Common myeloid progenitor, CD34-positive (primary cell): ENCODE measurements at regions not wholly inside any gene's neighbourhood (a gene's known extent, or its start where the extent isn't known, plus 50 kb on each side); places are given as distances from the start of the nearest gene placed in this dataset.
"Not testable (repeated sequence)": the region's sequence is repeated elsewhere in the genome, so short reads cannot be mapped to it uniquely, and the experiment has no call there.

Source experiments
- CTCF ChIA-PET: fragments of 350-600 bp; sonication (Branson Sonifier 250); formaldehyde crosslinking; loops from one replicate; lab custom pipeline; 2021; ENCODE audit warnings: antibody characterized with exemption; lab: Charles Lee
- POLR2A ChIA-PET: fragments of 350-600 bp; sonication (Branson Sonifier 250); formaldehyde crosslinking; loops from one replicate; lab custom pipeline; 2021; ENCODE audit warnings: antibody characterized with exemption; lab: Charles Lee
- DNase-seq, 3 donors: peaks; one replicate each; pipeline versions ENCODE4 v3.0.0 to v3.0.0-alpha.2; 2013
- H3K27ac ChIP-seq, 2 experiments: 1 replicate in 1 of 2; 2 replicates in 1 of 2; pipeline ENCODE4 v1.7.0; 2013; ENCODE audit warnings: inconsistent platforms in 2 of 2, low read length in 2 of 2, mild to moderate bottlenecking in 2 of 2, low read depth in 1 of 2, moderate library complexity in 1 of 2; ENCODE audit not compliant: severe bottlenecking in 2 of 2, insufficient read depth in 1 of 2, poor library complexity in 1 of 2
- H3K27me3 ChIP-seq, 5 experiments: replicated peaks in 2 of 5; 1 replicate in 3 of 5; 2 replicates in 2 of 5; pipeline versions ENCODE4 v1.6.1 to v1.7.0; 2013; ENCODE audit warnings: low read length in 4 of 5, mild to moderate bottlenecking in 2 of 5, moderate library complexity in 2 of 5, inconsistent platforms in 1 of 5; ENCODE audit not compliant: insufficient read depth in 5 of 5, control insufficient read depth in 4 of 5
- H3K36me3 ChIP-seq, 4 experiments: 1 replicate in 2 of 4; 2 replicates in 2 of 4; pipeline versions ENCODE4 v1.6.1 to v1.7.0; 2013; ENCODE audit warnings: low read length in 3 of 4, control low read depth in 1 of 4, mild to moderate bottlenecking in 1 of 4; ENCODE audit not compliant: control insufficient read depth in 4 of 4, insufficient read depth in 4 of 4
- H3K4me1 ChIP-seq, 4 experiments: 1 replicate in 3 of 4; 2 replicates in 1 of 4; pipeline versions ENCODE4 v1.6.1 to v1.7.1; 2013; ENCODE audit warnings: low read length in 3 of 4, mild to moderate bottlenecking in 3 of 4, control low read depth in 1 of 4, inconsistent platforms in 1 of 4, moderate library complexity in 1 of 4; ENCODE audit not compliant: control insufficient read depth in 4 of 4, insufficient read depth in 4 of 4; ENCODE audit errors: control extremely low read depth in 1 of 4
- H3K4me3 ChIP-seq, 7 experiments: 1 replicate in 4 of 7; 2 replicates in 3 of 7; pipeline versions ENCODE4 v1.5.1 to v1.7.0; 2013; ENCODE audit warnings: mild to moderate bottlenecking in 7 of 7, low read length in 6 of 7, moderate library complexity in 6 of 7, inconsistent platforms in 2 of 7, low read depth in 2 of 7, control low read depth in 1 of 7; ENCODE audit not compliant: insufficient read depth in 4 of 7, control insufficient read depth in 1 of 7; ENCODE audit errors: extremely low read depth in 1 of 7
- H3K9me3 ChIP-seq, 5 experiments: 1 replicate in 4 of 5; 2 replicates in 1 of 5; pipeline versions ENCODE4 v1.6.1 to v1.7.1; 2013; ENCODE audit warnings: low read length in 4 of 5, mild to moderate bottlenecking in 2 of 5, inconsistent platforms in 1 of 5, low read depth in 1 of 5, moderate library complexity in 1 of 5; ENCODE audit not compliant: control insufficient read depth in 4 of 5, insufficient read depth in 2 of 5; ENCODE audit errors: control extremely low read depth in 1 of 5
- WGBS: methylation state at CpG from one replicate; pipeline ENCODE4 v1.1.5; 2013; ENCODE audit not compliant: insufficient coverage; 5-methylcytosine and 5-hydroxymethylcytosine counted together

DNA sequence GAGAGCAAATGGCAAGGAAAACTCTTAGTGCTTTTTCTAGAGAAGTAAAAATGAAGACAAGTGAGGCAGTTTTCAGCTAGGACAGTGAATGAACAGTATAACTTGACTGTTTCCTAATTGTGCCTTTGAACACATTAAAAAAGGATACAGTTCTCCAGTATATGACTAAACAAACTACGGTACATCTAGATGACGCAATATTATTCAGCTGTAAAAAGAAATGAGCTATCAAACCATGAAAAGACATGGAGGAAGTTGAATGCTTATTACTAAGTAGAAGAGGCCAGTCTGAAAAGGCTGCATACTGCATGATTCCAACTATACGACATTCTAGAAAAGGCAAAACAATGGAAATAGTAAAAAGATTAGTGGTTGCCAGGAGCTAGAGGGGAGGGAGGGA lies 206.3 kb downstream of the SIPA1L2 start:
- CTCF ChIA-PET, result no interaction called here
- 100% methylated on average over 3 of the region's 3 CpGs for WGBS

DNA sequence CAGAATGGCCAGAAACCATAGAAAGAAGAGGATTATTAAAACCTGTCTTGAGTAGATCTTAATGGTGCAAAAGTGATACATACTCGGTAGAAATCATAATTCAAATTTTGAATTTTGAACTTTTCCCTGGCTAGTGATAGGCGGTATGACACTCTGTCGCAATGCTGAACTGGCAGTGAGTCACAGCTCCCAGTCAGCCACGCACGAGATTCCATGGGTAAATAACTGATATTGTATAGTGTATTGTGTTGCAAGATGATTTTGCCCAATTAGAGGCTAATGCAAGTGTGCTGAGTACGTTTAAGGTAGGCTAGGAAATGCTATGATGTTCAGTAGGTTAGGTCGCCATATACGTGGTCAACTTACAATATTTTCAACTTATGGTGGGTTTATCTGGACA lies 207.0 kb downstream of the SIPA1L2 start:
- H3K27me3 ChIP-seq, result no peaks in the 10 kb centered on the region
- H3K36me3 ChIP-seq, result no peaks in the 10 kb centered on the region
- no peak overlapping the region for H3K4me3 ChIP-seq
- H3K4me1 ChIP-seq, result no peaks in the 10 kb centered on the region
- H3K27ac ChIP-seq, result no peak overlapping the region
- 100% methylated on average over 4 of the region's 8 CpGs for WGBS
- ChIA-PET POLR2A (no interaction called here), CTCF (no interaction called here)
- no peaks in the 10 kb centered on the region for H3K9me3 ChIP-seq
- no peak for DNase-seq

More for the DNA sequence above, 206.3 kb downstream of the SIPA1L2 start:
- Histone ChIP-seq H3K4me3 (no peak overlapping the region), H3K4me1 (no peaks in the 10 kb centered on the region), H3K9me3 (no peaks in the 10 kb centered on the region), H3K27me3 (no peaks in the 10 kb centered on the region), H3K27ac (no peak overlapping the region), H3K36me3 (no peaks in the 10 kb centered on the region)
- POLR2A ChIA-PET, result no interaction called here
- DNase-seq, result no peak

DNA sequence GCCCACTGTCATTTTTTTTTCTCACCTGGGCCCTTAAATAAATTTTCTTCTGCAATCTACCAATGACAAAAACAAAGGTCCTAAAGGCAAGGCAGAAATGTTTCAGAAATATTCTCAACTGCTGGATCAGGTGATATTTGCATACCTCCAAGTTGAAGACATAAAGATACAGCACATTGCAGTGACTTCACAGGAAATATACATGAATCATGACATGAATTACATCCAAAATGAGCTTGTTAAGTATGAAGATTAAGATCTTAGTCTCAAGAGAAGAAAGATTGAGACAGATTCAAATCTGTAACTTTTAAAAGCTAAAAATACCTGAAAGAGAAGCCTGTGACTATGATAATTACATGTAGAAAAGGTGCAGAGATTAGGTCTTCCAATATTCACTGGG lies 207.8 kb downstream of the SIPA1L2 start:
- H3K4me3 ChIP-seq, result no peak overlapping the region
- no peak for DNase-seq
- no peaks in the 10 kb centered on the region for H3K4me1 ChIP-seq
- CTCF ChIA-PET, result no interaction called here
- no peaks in the 10 kb centered on the region for H3K27me3 ChIP-seq
- no peak overlapping the region for H3K27ac ChIP-seq
- POLR2A ChIA-PET, result no interaction called here
- H3K9me3 ChIP-seq, result no peaks in the 10 kb centered on the region
- H3K36me3 ChIP-seq, result no peaks in the 10 kb centered on the region

DNA sequence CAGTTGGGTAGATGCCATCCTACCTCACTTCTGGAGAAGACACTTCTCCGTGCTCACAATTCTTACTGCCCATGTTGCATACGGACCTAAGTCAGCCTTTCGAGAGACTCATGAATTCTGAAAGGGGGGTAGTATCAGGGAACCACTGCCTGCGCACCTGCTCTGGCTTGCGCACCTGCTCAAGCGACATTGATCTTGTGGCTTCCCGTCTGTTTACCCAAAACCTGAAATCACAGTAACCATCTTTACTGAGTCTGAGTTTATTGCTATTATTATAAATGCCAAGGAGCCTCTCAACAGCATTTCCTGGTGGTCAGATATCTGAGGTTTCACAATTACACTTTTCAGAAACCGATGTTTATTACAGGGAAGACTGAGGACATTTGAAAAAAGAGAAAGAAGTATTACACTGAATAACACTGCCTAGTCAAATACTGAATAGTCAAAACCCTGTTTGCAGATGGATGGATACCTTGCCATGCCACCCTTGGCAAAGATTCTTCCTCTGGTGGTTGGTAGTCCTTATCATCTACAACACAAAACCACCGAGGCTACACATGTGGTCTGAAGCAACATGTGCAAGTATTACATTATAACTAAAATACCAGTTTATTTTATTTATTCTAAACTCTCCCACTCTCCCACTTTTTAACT lies 208.7 kb downstream of the SIPA1L2 start:
- POLR2A ChIA-PET, result no interaction called here
- no peak overlapping the region for H3K27ac ChIP-seq
- DNase-seq, result peak; percentile 0 to 36 (median 15)
- 100% methylated on average over 3 of the region's 9 CpGs for WGBS
- H3K9me3 ChIP-seq, result no peaks in the 10 kb centered on the region
- CTCF ChIA-PET, result no interaction called here
- no peaks in the 10 kb centered on the region for H3K4me1 ChIP-seq
- H3K4me3 ChIP-seq, result no peak overlapping the region
- H3K36me3 ChIP-seq, result no peaks in the 10 kb centered on the region
- H3K27me3 ChIP-seq, result no peaks in the 10 kb centered on the region

GRCh38 chr1:232417636-232418248 lies 212.2 kb downstream of the SIPA1L2 start:
- DNase-seq, result no peak
- ChIA-PET CTCF (no interaction called here), POLR2A (no interaction called here)
- no peak overlapping the region for H3K4me3 ChIP-seq
- H3K4me1 ChIP-seq, result no peaks in the 10 kb centered on the region
- no peak overlapping the region for H3K27ac ChIP-seq
- H3K36me3 ChIP-seq, result no peaks in the 10 kb centered on the region
- H3K27me3 ChIP-seq, result no peaks in the 10 kb centered on the region
- no peaks in the 10 kb centered on the region for H3K9me3 ChIP-seq
- WGBS, result 96% methylated on average over 8 of the region's 10 CpGs

DNA sequence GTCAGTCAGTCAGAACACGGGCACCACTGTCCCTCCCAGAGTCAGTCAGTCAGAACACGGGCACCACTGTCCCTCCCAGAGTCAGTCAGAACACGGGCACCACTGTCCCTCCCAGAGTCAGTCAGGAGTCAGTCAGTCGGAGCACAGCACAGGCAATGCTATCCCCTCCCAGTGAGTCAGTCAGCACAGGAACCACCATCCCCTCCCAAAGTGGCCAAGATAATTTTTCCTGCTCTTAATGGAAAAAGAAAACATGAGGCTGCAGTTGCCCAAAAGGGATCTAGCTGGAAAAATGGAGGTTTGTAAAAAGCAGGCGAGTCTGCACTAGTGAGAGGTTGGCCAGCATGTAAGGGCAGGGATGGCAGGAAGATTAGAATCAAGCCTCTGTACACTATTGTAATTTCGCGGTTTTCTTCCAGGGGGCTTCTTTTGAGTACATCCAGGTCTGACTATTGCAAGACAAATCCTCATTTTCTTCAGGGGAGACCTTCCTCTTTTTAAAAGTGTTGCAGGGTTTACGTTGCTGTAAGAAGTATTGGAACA lies 213.8 kb downstream of the SIPA1L2 start:
- Histone ChIP-seq H3K27me3 (no peaks in the 10 kb centered on the region), H3K36me3 (no peaks in the 10 kb centered on the region), H3K4me1 (no peaks in the 10 kb centered on the region), H3K9me3 (no peaks in the 10 kb centered on the region), H3K4me3 (no peak overlapping the region), H3K27ac (no peak overlapping the region)
- 92% methylated on average over 3 of the region's 8 CpGs for whole genome bisulfite sequencing
- CTCF ChIA-PET, result no interaction called here
- DNase-seq, result no peak
- POLR2A ChIA-PET, result no interaction called here

- H3K36me3 ChIP-seq, H3K9me3 ChIP-seq, H3K4me3 ChIP-seq, H3K4me1 ChIP-seq, CTCF ChIA-PET, DNase-seq, H3K27me3 ChIP-seq, POLR2A ChIA-PET, H3K27ac ChIP-seq: not testable (repeated sequence)
- WGBS, result 92% methylated on average over 6 of the region's 10 CpGs
Measured at GRCh38 chr1:232415481-232415880, 214.5 kb downstream of the SIPA1L2 start.
